IMR-90 (cell line): ENCODE measurements at regions not wholly inside any gene's neighbourhood (a gene's known extent, or its start where the extent isn't known, plus 50 kb on each side); places are given as distances from the start of the nearest gene placed in this dataset.

ENCODE experiments used
- ATAC-seq: fragments of 200-7000 bp; cut with Tn5 transposase; 2 replicates; pipeline ENCODE4 v1.9.1; 2020; ENCODE audit warnings: low read depth, mild to moderate bottlenecking, moderate library complexity
- BruUV-seq: library from RNA; stranded (reverse); fragments of 400-500 nt; replicated peaks from 2 replicates; lab custom pipeline; 2021; lab: Mats Ljungman, UMichigan
- CTCF ChIA-PET: fragments of 300-600 bp; formaldehyde crosslinking; extraction: SDS; loops from one replicate; lab custom pipeline; 2021; ENCODE audit warnings: antibody characterized with exemption; lab: Yijun Ruan, JAX
- POLR2A ChIA-PET: fragments of 300-600 bp; sonication (Branson Sonifier 250); formaldehyde crosslinking; loops from one replicate; lab custom pipeline; 2022; ENCODE audit warnings: antibody characterized with exemption; ENCODE audit not compliant: unreplicated experiment; lab: Charles Lee
- DNase-seq: peaks from one replicate; pipeline ENCODE4 v3.0.0; 2013
- H2AFZ ChIP-seq: replicated peaks from 2 replicates; pipeline ENCODE3; 2013; ENCODE audit warnings: low read length, mild to moderate bottlenecking; ENCODE audit not compliant: poor library complexity
- H2AK5ac ChIP-seq: 2 replicates; pipeline ENCODE4 v1.6.1; 2013; ENCODE audit warnings: low read depth, low read length, inconsistent platforms
- H2AK9ac ChIP-seq: replicated peaks from 2 replicates; pipeline ENCODE3; 2013; ENCODE audit warnings: mild to moderate bottlenecking, low read depth, low read length, moderate library complexity; ENCODE audit not compliant: poor library complexity
- H2BK120ac ChIP-seq: 2 replicates; pipeline ENCODE4 v1.6.1; 2013; ENCODE audit warnings: low read depth, low read length, inconsistent platforms
- H2BK15ac ChIP-seq: 3 replicates; pipeline ENCODE4 v1.6.1; 2013; ENCODE audit warnings: low read depth, low read length, inconsistent platforms
- H2BK20ac ChIP-seq: 2 replicates; pipeline ENCODE4 v1.6.1; 2013; ENCODE audit warnings: low read depth, mild to moderate bottlenecking, inconsistent platforms, low read length, moderate library complexity
- H2BK5ac ChIP-seq: 2 replicates; pipeline ENCODE4 v1.6.1; 2013; ENCODE audit warnings: mild to moderate bottlenecking, low read depth, low read length, inconsistent platforms; ENCODE audit not compliant: poor library complexity, severe bottlenecking
- H3K14ac ChIP-seq: replicated peaks from 2 replicates; pipeline ENCODE4 v1.6.1; 2013; ENCODE audit warnings: low read depth, low read length, inconsistent platforms
- H3K18ac ChIP-seq: 2 replicates; pipeline ENCODE4 v1.6.1; 2013; ENCODE audit warnings: low read depth, low read length, control low read depth
- H3K23ac ChIP-seq: 2 replicates; pipeline ENCODE4 v1.6.1; 2013; ENCODE audit warnings: low read depth, low read length, inconsistent platforms
- H3K27ac ChIP-seq: 2 replicates; pipeline ENCODE4 v1.5.1; 2013; ENCODE audit warnings: mild to moderate bottlenecking, control low read depth, low read length; ENCODE audit not compliant: insufficient read depth
- H3K27me3 ChIP-seq: 2 replicates; pipeline ENCODE4 v1.6.1; 2013; ENCODE audit warnings: low read length; ENCODE audit not compliant: control insufficient read depth, insufficient read depth
- H3K36me3 ChIP-seq: 2 replicates; pipeline ENCODE4 v1.6.1; 2013; ENCODE audit warnings: low read length, mixed read lengths; ENCODE audit not compliant: control insufficient read depth, insufficient read depth
- H3K4ac ChIP-seq: 2 replicates; pipeline ENCODE4 v1.6.1; 2013; ENCODE audit warnings: low read depth, low read length, inconsistent platforms
- H3K4me1 ChIP-seq: 2 replicates; pipeline ENCODE4 v1.6.1; 2013; ENCODE audit warnings: low read length, mixed read lengths; ENCODE audit not compliant: control insufficient read depth, insufficient read depth
- H3K4me2 ChIP-seq: 2 replicates; pipeline ENCODE4 v1.6.1; 2013; ENCODE audit warnings: low read depth, mild to moderate bottlenecking, control low read depth, low read length, moderate library complexity
- H3K4me3 ChIP-seq: 2 replicates; pipeline ENCODE4 v1.5.1; 2013; ENCODE audit warnings: low read depth, mild to moderate bottlenecking, control low read depth, low read length, moderate library complexity; ENCODE audit not compliant: insufficient read depth
- H3K56ac ChIP-seq: 2 replicates; pipeline ENCODE4 v1.6.1; 2013; ENCODE audit warnings: low read length, inconsistent platforms; ENCODE audit not compliant: insufficient read depth; ENCODE audit errors: extremely low read depth
- H3K79me1 ChIP-seq, 2 experiments: 2 replicates each; pipeline ENCODE4 v1.6.1; 2013; ENCODE audit warnings: low read length in 2 of 2, inconsistent platforms in 1 of 2, low read depth in 1 of 2
- H3K9ac ChIP-seq: 2 replicates; pipeline ENCODE4 v1.6.1; 2013; ENCODE audit warnings: low read depth, low read length, control low read depth
- H3K9me1 ChIP-seq: 2 replicates; pipeline ENCODE4 v1.6.1; 2013; ENCODE audit warnings: low read length, inconsistent platforms; ENCODE audit not compliant: insufficient read depth
- H3K9me3 ChIP-seq: 2 replicates; pipeline ENCODE4 v1.6.1; 2013; ENCODE audit warnings: low read length; ENCODE audit not compliant: control insufficient read depth, insufficient read depth
- H4K20me1 ChIP-seq: 2 replicates; pipeline ENCODE4 v1.6.1; 2013; ENCODE audit warnings: low read length, inconsistent platforms; ENCODE audit not compliant: insufficient read depth
- H4K5ac ChIP-seq: 2 replicates; pipeline ENCODE4 v1.6.1; 2013; ENCODE audit warnings: mild to moderate bottlenecking, low read depth, low read length, control low read depth
- H4K8ac ChIP-seq, 2 experiments: 2 replicates each; pipeline ENCODE4 v1.6.1; 2013; ENCODE audit warnings: low read depth in 2 of 2, low read length in 2 of 2, control low read depth in 1 of 2, inconsistent platforms in 1 of 2
- H4K91ac ChIP-seq: 2 replicates; pipeline ENCODE4 v1.6.1; 2013; ENCODE audit warnings: low read depth, low read length, inconsistent platforms; ENCODE audit not compliant: insufficient read depth
- CHD1 ChIP-seq: IDR thresholded peaks from 2 replicates; pipeline ENCODE4 v1.6.1; 2012; ENCODE audit warnings: low read depth, low read length, improper control_type of control experiment
- WGBS, 2 experiments: methylation state at CpG; one replicate each; pipeline versions ENCODE4 v1.1.5 to v1.1.7; 2013; ENCODE audit warnings: missing lambda C conversion rate in 2 of 2; ENCODE audit not compliant: insufficient read length in 1 of 2; ENCODE audit errors: extremely low coverage in 2 of 2; 5-methylcytosine and 5-hydroxymethylcytosine counted together
- dilution Hi-C: fragments of 300-500 bp; cut with HindIII; formaldehyde crosslinking; loops from one replicate; pipeline ENCODE4 v1.14.3; 2018; ENCODE audit warnings: low sequenced_read_pairs; ENCODE audit not compliant: unreplicated experiment
- in situ Hi-C: fragments of 300-500 bp; cut with MboI; formaldehyde crosslinking; loops from 3 replicates; pipeline ENCODE4 v1.14.3; 2019; ENCODE audit warnings: low sequenced_read_pairs, inconsistent platforms, mixed read lengths
- intact Hi-C: fragments of 100-400 bp; cut with micrococcal nuclease; formaldehyde crosslinking; loops from 2 replicates; pipeline ENCODE4 v1.10.0; 2022

GRCh38 chr4:123787512-123788080 is 391.0 kb downstream of the SPRY1 start:
- Histone ChIP-seq H3K18ac (peak overlapping the region; percentile 86), H2AK5ac (peak overlapping the region; percentile 77), H3K23ac (peak overlapping the region; percentile 38; the same call in 1 of the 2 replicates), H3K27me3 (no peaks in the 10 kb centered on the region), H3K4me2 (no peak overlapping the region), H3K56ac (no peak overlapping the region), H3K9ac (peak overlapping the region; percentile 15; the same call in 1 of the 2 replicates), H3K4me1 (peaks cover 25% of the 10 kb centered on the region), H2BK5ac (peak overlapping the region; percentile 85), H3K27ac (peak overlapping the region; percentile 56; the same call in 1 of the 2 replicates), H3K9me1 (peaks cover 9% of the 10 kb centered on the region), H2AK9ac (no peak overlapping the region), H2BK20ac (peak overlapping the region; percentile 86), H3K79me1 (no peaks in the 10 kb centered on the region), H3K14ac (peak overlapping the region; percentile 79), H4K20me1 (no peaks in the 10 kb centered on the region), H2AFZ (no peak overlapping the region), H3K9me3 (no peaks in the 10 kb centered on the region), H3K4ac (peak overlapping the region; percentile 86; the same call in 1 of the 2 replicates), H4K91ac (peak overlapping the region; percentile 34), H4K5ac (peak overlapping the region; percentile 75), H2BK120ac (peak overlapping the region; percentile 81), H3K4me3 (no peak overlapping the region), H4K8ac (peak overlapping the region; percentile 55 to 72; a peak in 3 of 4 replicates), H2BK15ac (peak overlapping the region; percentile 94; the same call in 2 of the 3 replicates), H3K36me3 (no peaks in the 10 kb centered on the region)
- DNase-seq (no peak), ATAC-seq (no peak)
- intact Hi-C loops: loop anchor here (1.0 kb wide), 1 partner anchor 30 kb away; no protein-coding TSS in a partner anchor
- WGBS, 2 experiments: 83% methylated on average over 1 of the region's 4 CpGs; no CpG with 5 or more reads in 1 of the 2 experiments
- no TSS peak for BruUV-seq
- in situ Hi-C loops: no loop called here
- no peak for TF ChIP-seq CHD1
- ChIA-PET CTCF (interaction anchor here (1.3 kb wide), 1 partner anchor 15 kb away, joined by 4 read pairs; no protein-coding TSS in a partner anchor), POLR2A (no interaction called here)
- dilution Hi-C loops: no loop called here
